ENCODE measurements at regions not wholly inside any gene's neighbourhood (a gene's known extent, or its start where the extent isn't known, plus 50 kb on each side); places are given as distances from the start of the nearest gene placed in this dataset.

DNA sequence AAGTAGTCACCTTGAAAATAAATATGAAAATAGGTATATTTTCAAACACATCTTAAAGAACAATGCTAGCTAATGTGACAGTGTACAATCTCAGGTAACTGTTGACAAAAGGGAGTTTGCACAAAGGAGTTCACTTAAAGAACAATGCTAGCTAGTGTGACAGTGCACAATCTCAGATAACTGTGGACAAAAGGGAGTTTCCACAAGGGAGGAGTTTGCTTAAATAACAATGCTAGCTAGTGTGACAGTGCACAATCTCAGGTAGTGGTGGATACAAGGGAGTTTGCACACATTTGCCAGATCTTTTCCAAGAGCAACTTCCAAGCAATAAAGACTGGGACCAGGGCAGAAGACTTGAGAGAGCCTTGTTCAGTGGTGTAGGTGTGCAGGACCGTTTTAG, 442.9 kb upstream of the FTMT start:
- TF ChIP-seq, protein P1, sequence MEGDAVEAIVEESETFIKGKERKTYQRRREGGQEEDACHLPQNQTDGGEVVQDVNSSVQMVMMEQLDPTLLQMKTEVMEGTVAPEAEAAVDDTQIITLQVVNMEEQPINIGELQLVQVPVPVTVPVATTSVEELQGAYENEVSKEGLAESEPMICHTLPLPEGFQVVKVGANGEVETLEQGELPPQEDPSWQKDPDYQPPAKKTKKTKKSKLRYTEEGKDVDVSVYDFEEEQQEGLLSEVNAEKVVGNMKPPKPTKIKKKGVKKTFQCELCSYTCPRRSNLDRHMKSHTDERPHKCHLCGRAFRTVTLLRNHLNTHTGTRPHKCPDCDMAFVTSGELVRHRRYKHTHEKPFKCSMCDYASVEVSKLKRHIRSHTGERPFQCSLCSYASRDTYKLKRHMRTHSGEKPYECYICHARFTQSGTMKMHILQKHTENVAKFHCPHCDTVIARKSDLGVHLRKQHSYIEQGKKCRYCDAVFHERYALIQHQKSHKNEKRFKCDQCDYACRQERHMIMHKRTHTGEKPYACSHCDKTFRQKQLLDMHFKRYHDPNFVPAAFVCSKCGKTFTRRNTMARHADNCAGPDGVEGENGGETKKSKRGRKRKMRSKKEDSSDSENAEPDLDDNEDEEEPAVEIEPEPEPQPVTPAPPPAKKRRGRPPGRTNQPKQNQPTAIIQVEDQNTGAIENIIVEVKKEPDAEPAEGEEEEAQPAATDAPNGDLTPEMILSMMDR (conservative IDR thresholded peaks at IDR 0.05; ENCODE audit: low read depth, low read length): no peak
- no peak for TF ChIP-seq RFX5 (IDR thresholded peaks at IDR 0.05; ENCODE audit: low read depth, low read length)
- TF ChIP-seq POLR2A (IDR thresholded peaks at IDR 0.05; ENCODE audit: low read depth, low read length): no peak
- no peak for TF ChIP-seq MAZ (IDR thresholded peaks at IDR 0.05; ENCODE audit: borderline replicate concordance, low read depth, low read length)
- no peak for TF ChIP-seq CEBPB (IDR thresholded peaks at IDR 0.05; ENCODE audit: low read depth, low read length)

Data from IMR-90 (cell line).